ENCODE measurements at regions not wholly inside any gene's neighbourhood (a gene's known extent, or its start where the extent isn't known, plus 50 kb on each side); places are given as distances from the start of the nearest gene placed in this dataset.

GRCh38 chr7:123367484-123368122, 166.8 kb downstream of the IQUB start:
- intact Hi-C loops (cut with micrococcal nuclease; ENCODE audit: unreplicated experiment): loop anchor here (1.0 to 10.0 kb wide), 6 partner anchors 159 to 813 kb away; partner anchors contain the start of gene CADPS2
- H3K36me3 ChIP-seq (ENCODE audit: insufficient read depth, low read length, poor library complexity, severe bottlenecking): no peaks in the 10 kb centered on the region
- peak; percentile 76 for DNase-seq (ENCODE audit: low spot score)
- POLR2A ChIA-PET (ENCODE audit: low non-redundant PET): no interaction called here
- H3K27ac ChIP-seq (ENCODE audit: low read depth, low read length, poor library complexity, severe bottlenecking): no peak overlapping the region
- no peaks in the 10 kb centered on the region for H3K27me3 ChIP-seq (replicated peaks; ENCODE audit: insufficient read depth, low read depth, low read length, poor library complexity)
- H3K4me3 ChIP-seq (ENCODE audit: low read depth, low read length, poor library complexity, severe bottlenecking): no peak overlapping the region
- H3K4me1 ChIP-seq (ENCODE audit: insufficient read depth, low read length, poor library complexity, severe bottlenecking): peaks cover 8% of the 10 kb centered on the region
- TF ChIP-seq EZH2 (IDR thresholded peaks at IDR 0.05; ENCODE audit: borderline replicate concordance, low read depth, low read length, poor library complexity, severe bottlenecking) (no peak), CTCF (conservative IDR thresholded peaks at IDR 0.05; ENCODE audit: low read depth, low read length) (peak; percentile 88)
- no TSS peak for BruUV-seq (replicated peaks)
- H3K9me3 ChIP-seq (ENCODE audit: low read depth, low read length, poor library complexity, severe bottlenecking): no peaks in the 10 kb centered on the region
- CTCF ChIA-PET: interaction anchor here (0.6 to 1.3 kb wide), 5 partner anchors 159 to 835 kb away, joined by 3 to 5 read pairs (median 3); no protein-coding TSS in a partner anchor

GRCh38 chr7:123367031-123367430, 167.3 kb upstream of the SLC13A1 start:
- ChIA-PET POLR2A (ENCODE audit: low non-redundant PET) (no interaction called here), CTCF (interaction anchor here (0.6 to 1.3 kb wide), 4 partner anchors 158 to 834 kb away, joined by 3 to 4 read pairs (median 3); no protein-coding TSS in a partner anchor)
- Histone ChIP-seq H3K4me1 (ENCODE audit: insufficient read depth, low read length, poor library complexity, severe bottlenecking) (peaks cover 8% of the 10 kb centered on the region), H3K27ac (ENCODE audit: low read depth, low read length, poor library complexity, severe bottlenecking) (no peak overlapping the region), H3K4me3 (ENCODE audit: low read depth, low read length, poor library complexity, severe bottlenecking) (no peak overlapping the region), H3K9me3 (ENCODE audit: low read depth, low read length, poor library complexity, severe bottlenecking) (no peaks in the 10 kb centered on the region), H3K27me3 (replicated peaks; ENCODE audit: insufficient read depth, low read depth, low read length, poor library complexity) (no peaks in the 10 kb centered on the region), H3K36me3 (ENCODE audit: insufficient read depth, low read length, poor library complexity, severe bottlenecking) (no peaks in the 10 kb centered on the region)
- no TSS peak for BruUV-seq (replicated peaks)
- DNase-seq (ENCODE audit: low spot score): peak; percentile 23
- TF ChIP-seq EZH2 (IDR thresholded peaks at IDR 0.05; ENCODE audit: borderline replicate concordance, low read depth, low read length, poor library complexity, severe bottlenecking) (no peak), CTCF (conservative IDR thresholded peaks at IDR 0.05; ENCODE audit: low read depth, low read length) (no peak)
- intact Hi-C loops (cut with micrococcal nuclease; ENCODE audit: unreplicated experiment): loop anchor here (1.0 to 10.0 kb wide), 6 partner anchors 159 to 812 kb away; partner anchors contain the start of gene CADPS2

- Histone ChIP-seq H3K4me3 (ENCODE audit: low read depth, low read length, poor library complexity, severe bottlenecking) (no peak overlapping the region), H3K36me3 (ENCODE audit: insufficient read depth, low read length, poor library complexity, severe bottlenecking) (no peaks in the 10 kb centered on the region), H3K27ac (ENCODE audit: low read depth, low read length, poor library complexity, severe bottlenecking) (no peak overlapping the region), H3K4me1 (ENCODE audit: insufficient read depth, low read length, poor library complexity, severe bottlenecking) (peaks cover 8% of the 10 kb centered on the region), H3K9me3 (ENCODE audit: low read depth, low read length, poor library complexity, severe bottlenecking) (no peaks in the 10 kb centered on the region), H3K27me3 (replicated peaks; ENCODE audit: insufficient read depth, low read depth, low read length, poor library complexity) (no peaks in the 10 kb centered on the region)
- TF ChIP-seq EZH2 (IDR thresholded peaks at IDR 0.05; ENCODE audit: borderline replicate concordance, low read depth, low read length, poor library complexity, severe bottlenecking) (no peak), CTCF (conservative IDR thresholded peaks at IDR 0.05; ENCODE audit: low read depth, low read length) (no peak)
- intact Hi-C loops (cut with micrococcal nuclease; ENCODE audit: unreplicated experiment): loop anchor here (1.0 to 10.0 kb wide), 6 partner anchors 158 to 812 kb away; partner anchors contain the start of gene CADPS2
- CTCF ChIA-PET: interaction anchor here (0.7 kb wide), 1 partner anchor 376 kb away, joined by 3 read pairs; no protein-coding TSS in a partner anchor
- no peak for DNase-seq (ENCODE audit: low spot score)
- POLR2A ChIA-PET (ENCODE audit: low non-redundant PET): no interaction called here
- no TSS peak for BruUV-seq (replicated peaks)
Observed at GRCh38 chr7:123366626-123367025, 166.9 kb upstream of the SLC13A1 start.
